Neural cell (in vitro differentiated cells): ENCODE measurements at regions not wholly inside any gene's neighbourhood (a gene's known extent, or its start where the extent isn't known, plus 50 kb on each side); places are given as distances from the start of the nearest gene placed in this dataset.

ENCODE experiments used
- H2AFZ ChIP-seq: fragments of 200-600, 300-800 bp; sonication (generic), shearing (Covaris generic); 2 replicates; pipeline ENCODE4 v1.6.0; 2014; ENCODE audit warnings: low read depth, mild to moderate bottlenecking, antibody characterized with exemption, low read length, moderate library complexity
- H3F3A ChIP-seq: fragments of 200-600 bp; shearing (Covaris generic); 2 replicates; pipeline ENCODE4 v1.6.1; 2016; ENCODE audit warnings: mild to moderate bottlenecking, moderate library complexity, mixed read lengths, antibody characterized with exemption, low read length; ENCODE audit not compliant: insufficient read depth, poor library complexity, severe bottlenecking
- H3K27ac ChIP-seq: fragments of 200-600, 300-800 bp; sonication (generic), shearing (Covaris generic); 2 replicates; pipeline ENCODE4 v1.5.1; 2014; ENCODE audit warnings: mild to moderate bottlenecking, low read length, moderate library complexity
- H3K27me3 ChIP-seq: fragments of 300-800, 200-600 bp; sonication (generic), shearing (Covaris generic); 2 replicates; pipeline ENCODE4 v1.6.0; 2014; ENCODE audit warnings: mild to moderate bottlenecking, low read depth, low read length, moderate library complexity; ENCODE audit not compliant: insufficient read depth
- H3K36me3 ChIP-seq: fragments of 300-800, 200-600 bp; sonication (generic), shearing (Covaris generic); 2 replicates; pipeline ENCODE4 v1.5.1; 2014; ENCODE audit warnings: mild to moderate bottlenecking, antibody characterized with exemption, low read length, moderate library complexity; ENCODE audit not compliant: insufficient read depth
- H3K4me2 ChIP-seq: fragments of 300-800, 200-600 bp; sonication (generic), shearing (Covaris generic); 2 replicates; pipeline ENCODE4 v1.6.0; 2014; ENCODE audit warnings: mild to moderate bottlenecking, low read length
- H3K4me3 ChIP-seq: fragments of 300-800, 200-600 bp; sonication (generic), shearing (Covaris generic); 2 replicates; pipeline ENCODE4 v1.5.1; 2014; ENCODE audit warnings: mild to moderate bottlenecking, low read length, moderate library complexity
- H3K79me2 ChIP-seq: fragments of 200-600 bp; shearing (Covaris generic); replicated peaks from 2 replicates; pipeline ENCODE4 v1.6.0; 2014; ENCODE audit warnings: mild to moderate bottlenecking, low read length, moderate library complexity; ENCODE audit not compliant: insufficient read depth
- H3K9ac ChIP-seq: fragments of 300-800, 200-600 bp; sonication (generic), shearing (Covaris generic); 2 replicates; pipeline ENCODE4 v1.6.1; 2016; ENCODE audit warnings: mild to moderate bottlenecking, low read length, mixed read lengths
- H3K9me2 ChIP-seq: fragments of 200-600 bp; shearing (Covaris generic); 2 replicates; pipeline ENCODE4 v1.6.1; 2016; ENCODE audit warnings: mild to moderate bottlenecking, low read length, mixed read lengths; ENCODE audit not compliant: insufficient read depth
- H3K9me3 ChIP-seq: fragments of 200-600, 300-800 bp; sonication (generic), shearing (Covaris generic); 2 replicates; pipeline ENCODE4 v1.6.1; 2016; ENCODE audit warnings: mild to moderate bottlenecking, mixed run types, low read length, moderate library complexity, mixed read lengths
- H4K20me1 ChIP-seq: fragments of 200-600 bp; shearing (Covaris generic); 2 replicates; pipeline ENCODE4 v1.6.1; 2016; ENCODE audit warnings: mild to moderate bottlenecking, mixed run types; ENCODE audit not compliant: insufficient read depth
- CTCF ChIP-seq: fragments of 450-650 bp; IDR thresholded peaks from 2 replicates; pipeline ENCODE4 v1.5.1; 2014; ENCODE audit warnings: antibody characterized with exemption, mild to moderate bottlenecking, moderate library complexity; ENCODE audit not compliant: poor library complexity, severe bottlenecking
- EP300 ChIP-seq: fragments of 450-650 bp; conservative IDR thresholded peaks from 2 replicates; pipeline ENCODE4 v1.6.1; 2014; ENCODE audit warnings: antibody characterized with exemption, mild to moderate bottlenecking, moderate library complexity; ENCODE audit not compliant: poor library complexity, severe bottlenecking
- EZH2 ChIP-seq: fragments of 200-600, 300-800 bp; shearing (Covaris generic), sonication (generic); IDR thresholded peaks from 2 replicates; pipeline ENCODE4 v1.6.1; 2014; ENCODE audit warnings: antibody characterized with exemption, low read length, borderline replicate concordance, mild to moderate bottlenecking; ENCODE audit not compliant: insufficient read depth, poor library complexity, severe bottlenecking
- MXI1 ChIP-seq: fragments of 450-650 bp; conservative IDR thresholded peaks from 2 replicates; pipeline ENCODE4 v1.6.1; 2014; ENCODE audit warnings: antibody characterized with exemption, mild to moderate bottlenecking; ENCODE audit not compliant: poor library complexity, severe bottlenecking
- POLR2AphosphoS5 ChIP-seq: IDR thresholded peaks from 2 replicates; pipeline ENCODE4 v1.6.1; 2012
- RAD21 ChIP-seq: fragments of 450-650 bp; conservative IDR thresholded peaks from 2 replicates; pipeline ENCODE4 v1.6.1; 2014; ENCODE audit warnings: antibody characterized with exemption, mild to moderate bottlenecking, moderate library complexity
- REST ChIP-seq: IDR thresholded peaks from 2 replicates; pipeline ENCODE4 v1.6.1; 2012; ENCODE audit warnings: borderline replicate concordance
- SMC3 ChIP-seq: fragments of 450-650 bp; conservative IDR thresholded peaks from 2 replicates; pipeline ENCODE4 v1.6.1; 2014; ENCODE audit warnings: antibody characterized with exemption, mild to moderate bottlenecking, moderate library complexity; ENCODE audit not compliant: poor library complexity
- TAF1 ChIP-seq: IDR thresholded peaks from 2 replicates; pipeline ENCODE4 v1.6.1; 2012; ENCODE audit warnings: low read depth

- Histone ChIP-seq H2AFZ (no peak overlapping the region), H3K4me3 (no peak overlapping the region), H4K20me1 (no peaks in the 10 kb centered on the region), H3K27ac (no peak overlapping the region), H3K9me2 (no peaks in the 10 kb centered on the region), H3K36me3 (no peaks in the 10 kb centered on the region), H3K9me3 (no peaks in the 10 kb centered on the region), H3K9ac (no peak overlapping the region), H3F3A (no peaks in the 10 kb centered on the region), H3K4me2 (no peak overlapping the region), H3K27me3 (no peaks in the 10 kb centered on the region), H3K79me2 (no peaks in the 10 kb centered on the region)
- TF ChIP-seq SMC3: no peak
- TF ChIP-seq POLR2AphosphoS5: no peak
- TF ChIP-seq CTCF: no peak
- TF ChIP-seq MXI1: no peak
- no peak for TF ChIP-seq EZH2
- TF ChIP-seq RAD21: no peak
- TF ChIP-seq REST: no peak
- TF ChIP-seq TAF1: no peak
- TF ChIP-seq EP300: no peak
Observed at GRCh38 chr3:106913111-106913698, 464.0 kb upstream of the CCDC54 start.

GRCh38 chr3:106913966-106914365, 463.3 kb upstream of the CCDC54 start:
- H3K79me2 ChIP-seq: no peaks in the 10 kb centered on the region
- no peak overlapping the region for H3K9ac ChIP-seq
- H2AFZ ChIP-seq: no peak overlapping the region
- H4K20me1 ChIP-seq: no peaks in the 10 kb centered on the region
- TF ChIP-seq RAD21 (no peak), SMC3 (no peak), MXI1 (no peak), POLR2AphosphoS5 (no peak), TAF1 (no peak), CTCF (no peak), EZH2 (no peak), EP300 (no peak), REST (no peak)
- no peaks in the 10 kb centered on the region for H3K9me2 ChIP-seq
- H3K9me3 ChIP-seq: no peaks in the 10 kb centered on the region
- no peak overlapping the region for H3K4me2 ChIP-seq
- H3K27ac ChIP-seq: no peak overlapping the region
- H3K27me3 ChIP-seq: no peaks in the 10 kb centered on the region
- H3F3A ChIP-seq: no peaks in the 10 kb centered on the region
- no peaks in the 10 kb centered on the region for H3K36me3 ChIP-seq
- H3K4me3 ChIP-seq: no peak overlapping the region
